Type B pancreatic cell (in vitro differentiated cells): ENCODE measurements at regions not wholly inside any gene's neighbourhood (a gene's known extent, or its start where the extent isn't known, plus 50 kb on each side); places are given as distances from the start of the nearest gene placed in this dataset.

Experiments used
- DNase-seq: peaks from one replicate; pipeline ENCODE4 v3.0.0; 2021; ENCODE audit warnings: mixed read lengths; ENCODE audit not compliant: unreplicated experiment; ENCODE audit errors: extremely low spot score
- H3K27ac Mint-ChIP-seq: 2 replicates; pipeline ENCODE4 v1.8.0; 2021; ENCODE audit warnings: mild to moderate bottlenecking, mixed read lengths
- H3K27me3 Mint-ChIP-seq: 2 replicates; pipeline ENCODE4 v1.8.0; 2021; ENCODE audit warnings: mixed read lengths
- H3K36me3 Mint-ChIP-seq: 2 replicates; pipeline ENCODE4 v1.8.0; 2021; ENCODE audit warnings: mixed read lengths
- H3K4me1 Mint-ChIP-seq: one replicate; pipeline ENCODE4 v1.8.0; 2021; ENCODE audit warnings: mixed read lengths; ENCODE audit not compliant: unreplicated experiment
- H3K4me3 Mint-ChIP-seq: 2 replicates; pipeline ENCODE4 v1.8.0; 2021; ENCODE audit warnings: mild to moderate bottlenecking, mixed read lengths
- H3K9me3 Mint-ChIP-seq: 2 replicates; pipeline ENCODE4 v1.8.0; 2021; ENCODE audit warnings: mixed read lengths
- TF ChIP-seq, protein P1 (sequence below): fragments of 200-600 bp; sonication (generic); conservative IDR thresholded peaks from 2 replicates; pipeline ENCODE4 v1.5.0; 2021; ENCODE audit warnings: antibody characterized with exemption, mild to moderate bottlenecking

DNA sequence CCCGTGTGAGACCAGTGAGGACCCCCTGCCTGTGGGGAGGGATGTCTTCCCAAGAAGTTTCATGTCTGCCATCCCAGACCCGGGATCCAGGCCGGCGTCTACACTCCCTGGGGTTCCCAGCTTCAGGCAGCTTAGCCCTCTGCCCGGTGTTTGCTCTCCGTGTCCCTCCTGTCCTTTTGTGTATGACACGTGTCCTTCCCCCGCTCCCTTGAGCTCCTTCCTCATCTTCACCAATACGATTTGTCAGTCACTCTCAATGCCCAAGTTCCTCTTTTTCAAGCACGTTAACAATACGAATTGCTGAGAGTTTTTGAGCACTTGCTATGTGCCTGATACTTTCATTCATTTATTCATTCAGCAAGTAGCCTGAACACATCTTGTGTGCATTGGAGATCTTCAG is 115.6 kb upstream of the PTPN1 start:
- Mint-ChIP-seq H3K36me3 (no peaks in the 10 kb centered on the region), H3K4me3 (no peak overlapping the region), H3K27ac (no peak overlapping the region), H3K4me1 (peaks cover 14% of the 10 kb centered on the region), H3K27me3 (no peaks in the 10 kb centered on the region), H3K9me3 (no peaks in the 10 kb centered on the region)
- no peak for DNase-seq
- TF ChIP-seq, protein P1, sequence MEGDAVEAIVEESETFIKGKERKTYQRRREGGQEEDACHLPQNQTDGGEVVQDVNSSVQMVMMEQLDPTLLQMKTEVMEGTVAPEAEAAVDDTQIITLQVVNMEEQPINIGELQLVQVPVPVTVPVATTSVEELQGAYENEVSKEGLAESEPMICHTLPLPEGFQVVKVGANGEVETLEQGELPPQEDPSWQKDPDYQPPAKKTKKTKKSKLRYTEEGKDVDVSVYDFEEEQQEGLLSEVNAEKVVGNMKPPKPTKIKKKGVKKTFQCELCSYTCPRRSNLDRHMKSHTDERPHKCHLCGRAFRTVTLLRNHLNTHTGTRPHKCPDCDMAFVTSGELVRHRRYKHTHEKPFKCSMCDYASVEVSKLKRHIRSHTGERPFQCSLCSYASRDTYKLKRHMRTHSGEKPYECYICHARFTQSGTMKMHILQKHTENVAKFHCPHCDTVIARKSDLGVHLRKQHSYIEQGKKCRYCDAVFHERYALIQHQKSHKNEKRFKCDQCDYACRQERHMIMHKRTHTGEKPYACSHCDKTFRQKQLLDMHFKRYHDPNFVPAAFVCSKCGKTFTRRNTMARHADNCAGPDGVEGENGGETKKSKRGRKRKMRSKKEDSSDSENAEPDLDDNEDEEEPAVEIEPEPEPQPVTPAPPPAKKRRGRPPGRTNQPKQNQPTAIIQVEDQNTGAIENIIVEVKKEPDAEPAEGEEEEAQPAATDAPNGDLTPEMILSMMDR = no peak

DNA sequence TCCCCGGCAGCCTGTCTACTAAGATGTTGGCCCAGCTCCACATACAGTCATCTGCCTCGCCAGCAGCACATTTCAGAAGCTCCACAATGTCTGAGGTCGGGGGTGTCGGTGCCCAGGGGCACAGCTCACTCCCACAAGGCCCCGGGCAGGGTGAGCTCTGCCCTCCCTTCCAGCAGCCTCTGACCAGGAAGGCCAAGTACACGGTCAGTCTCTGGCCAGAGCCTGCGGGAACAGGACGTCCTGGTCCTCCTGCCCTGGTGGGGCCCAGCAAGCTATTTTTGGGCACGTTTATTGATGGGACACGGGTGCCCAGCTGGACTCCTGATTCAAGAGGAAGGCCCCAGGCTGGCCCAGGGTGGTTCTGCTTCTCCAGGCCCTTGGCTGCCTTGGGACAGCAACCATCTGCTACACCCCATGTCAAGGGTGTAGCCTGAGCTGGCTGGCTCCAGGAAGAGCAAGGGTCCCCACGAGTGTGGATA is 114.9 kb upstream of the PTPN1 start:
- Mint-ChIP-seq H3K4me3 (no peak overlapping the region), H3K27ac (no peak overlapping the region), H3K4me1 (peaks cover 16% of the 10 kb centered on the region), H3K27me3 (no peaks in the 10 kb centered on the region), H3K36me3 (no peaks in the 10 kb centered on the region), H3K9me3 (no peaks in the 10 kb centered on the region)
- DNase-seq = no peak
- TF ChIP-seq, protein P1 = no peak

GRCh38 chr20:50395914-50396488 is 114.2 kb upstream of the PTPN1 start:
- peaks cover 19% of the 10 kb centered on the region for H3K4me1 Mint-ChIP-seq
- no peaks in the 10 kb centered on the region for H3K9me3 Mint-ChIP-seq
- TF ChIP-seq, protein P1 = no peak
- no peak overlapping the region for H3K4me3 Mint-ChIP-seq
- no peak overlapping the region for H3K27ac Mint-ChIP-seq
- no peak for DNase-seq
- H3K27me3 Mint-ChIP-seq = no peaks in the 10 kb centered on the region
- no peaks in the 10 kb centered on the region for H3K36me3 Mint-ChIP-seq

DNA sequence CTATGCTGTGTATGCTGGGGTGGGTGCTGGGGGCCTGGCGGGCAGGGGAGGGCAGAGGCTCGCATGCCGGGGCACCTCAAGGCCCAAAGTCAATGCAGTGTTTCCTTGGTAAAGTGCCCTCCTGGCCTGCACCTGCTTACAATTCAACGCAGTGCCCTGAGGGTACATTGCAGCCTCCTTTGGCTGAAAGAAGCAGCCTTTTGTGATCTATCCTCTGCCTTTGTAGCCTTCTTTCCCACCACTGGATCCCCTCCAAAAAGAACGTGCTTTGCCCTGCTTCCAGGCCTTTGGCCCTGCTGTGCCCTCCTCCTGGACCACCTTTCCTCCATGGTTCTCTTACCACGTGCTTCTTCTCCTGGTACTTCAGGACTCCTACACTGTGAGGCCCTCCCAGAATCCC is 113.6 kb upstream of the PTPN1 start:
- H3K4me1 Mint-ChIP-seq = peaks cover 19% of the 10 kb centered on the region
- TF ChIP-seq, protein P1 = no peak
- DNase-seq = no peak
- H3K36me3 Mint-ChIP-seq = no peaks in the 10 kb centered on the region
- no peaks in the 10 kb centered on the region for H3K9me3 Mint-ChIP-seq
- no peaks in the 10 kb centered on the region for H3K27me3 Mint-ChIP-seq
- H3K4me3 Mint-ChIP-seq = no peak overlapping the region
- H3K27ac Mint-ChIP-seq = no peak overlapping the region

DNA sequence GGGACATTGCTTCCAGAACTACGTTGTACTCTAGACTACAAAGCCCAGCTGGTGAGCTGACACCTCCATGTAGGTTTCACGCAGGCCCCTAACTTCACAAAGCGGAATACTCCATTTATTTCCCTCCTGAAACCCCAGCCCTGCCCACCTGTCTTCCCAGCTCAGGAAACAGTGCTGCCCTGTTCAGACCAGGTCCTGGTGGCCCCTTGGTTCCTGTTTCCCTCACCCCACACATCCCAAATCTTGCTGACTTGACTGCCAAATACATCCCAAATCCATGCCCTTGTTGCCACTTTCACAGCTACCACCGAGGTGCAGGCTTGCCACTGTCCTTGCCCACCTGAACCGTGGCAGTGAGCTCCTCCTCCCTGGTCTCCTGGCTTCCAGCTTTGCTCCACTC is 113.1 kb upstream of the PTPN1 start:
- DNase-seq = no peak
- no peak overlapping the region for H3K27ac Mint-ChIP-seq
- H3K4me3 Mint-ChIP-seq = no peak overlapping the region
- H3K9me3 Mint-ChIP-seq = no peaks in the 10 kb centered on the region
- H3K4me1 Mint-ChIP-seq = peaks cover 19% of the 10 kb centered on the region
- TF ChIP-seq, protein P1 = no peak
- H3K27me3 Mint-ChIP-seq = no peaks in the 10 kb centered on the region
- H3K36me3 Mint-ChIP-seq = no peaks in the 10 kb centered on the region

DNA sequence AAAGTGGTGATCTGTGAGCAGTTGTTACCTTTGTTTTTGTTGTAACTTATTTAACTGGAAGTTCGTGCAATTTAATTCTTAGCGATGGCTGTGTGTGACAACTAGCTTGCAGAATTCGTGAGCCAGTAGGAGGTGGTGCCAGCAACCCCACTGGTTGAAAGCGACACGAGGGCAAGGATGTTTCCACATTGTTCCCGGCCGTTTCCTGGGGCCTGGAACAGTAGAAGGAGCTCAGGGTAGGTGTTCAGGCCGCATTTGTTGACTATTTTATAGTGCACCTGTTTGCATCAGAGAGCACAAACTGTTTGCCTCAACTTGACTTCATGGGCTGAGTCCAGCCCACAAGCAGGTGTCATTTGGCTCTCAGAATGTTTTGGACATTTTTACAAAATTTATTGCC is 112.1 kb upstream of the PTPN1 start:
- Mint-ChIP-seq H3K4me3 (no peak overlapping the region), H3K27me3 (no peaks in the 10 kb centered on the region), H3K36me3 (no peaks in the 10 kb centered on the region), H3K4me1 (peaks cover 19% of the 10 kb centered on the region), H3K27ac (no peak overlapping the region), H3K9me3 (no peaks in the 10 kb centered on the region)
- TF ChIP-seq, protein P1 = no peak
- DNase-seq = no peak
